UCSD-AML1 (cell line): ENCODE measurements at regions not wholly inside any gene's neighbourhood (a gene's known extent, or its start where the extent isn't known, plus 50 kb on each side); places are given as distances from the start of the nearest gene placed in this dataset.

Experiments used
- DNase-seq: peaks from one replicate; lab custom pipeline; 2025; ENCODE audit not compliant: unreplicated experiment; lab: John Stamatoyannopoulos, UW

DNA sequence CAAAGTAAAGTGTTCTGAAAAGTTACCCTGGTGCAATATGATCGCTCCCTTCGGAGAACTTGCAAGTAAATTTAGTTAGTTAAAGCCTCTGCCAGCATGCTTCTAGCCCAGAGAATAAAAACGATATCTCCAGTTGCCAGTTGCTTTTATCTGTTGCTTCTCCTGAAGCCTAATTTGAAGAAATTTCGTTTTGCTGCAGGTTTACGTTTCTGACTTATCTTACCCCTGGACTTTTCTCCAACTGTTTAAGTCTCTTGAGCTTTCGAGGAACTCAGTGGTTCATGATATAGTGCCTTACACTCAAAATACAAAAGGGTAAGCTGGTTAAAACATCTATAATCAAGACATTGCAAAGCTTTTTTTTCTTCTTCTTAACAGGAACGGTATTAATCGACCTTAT lies 131.1 kb downstream of the FAM161A start:
- no peak for DNase-seq

DNA sequence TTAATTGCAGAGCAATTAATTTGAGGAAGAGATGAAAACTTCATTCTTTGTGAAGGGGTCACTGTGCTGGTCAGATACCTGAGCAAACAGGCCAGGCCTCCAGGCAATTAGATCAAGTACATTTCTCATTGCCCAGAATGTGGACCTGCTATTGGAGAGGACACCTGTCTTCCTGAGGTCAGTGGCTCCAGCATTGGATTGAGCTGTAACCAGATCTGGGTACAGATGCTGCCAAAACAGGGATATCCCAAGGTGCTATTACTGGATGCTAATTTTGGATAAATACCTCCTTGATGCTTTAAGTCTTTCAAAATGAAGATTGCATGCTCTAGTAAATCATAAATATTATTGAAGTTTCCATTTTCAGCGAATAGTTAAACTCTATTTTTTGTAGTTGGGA lies 131.5 kb downstream of the FAM161A start:
- no peak for DNase-seq

DNA sequence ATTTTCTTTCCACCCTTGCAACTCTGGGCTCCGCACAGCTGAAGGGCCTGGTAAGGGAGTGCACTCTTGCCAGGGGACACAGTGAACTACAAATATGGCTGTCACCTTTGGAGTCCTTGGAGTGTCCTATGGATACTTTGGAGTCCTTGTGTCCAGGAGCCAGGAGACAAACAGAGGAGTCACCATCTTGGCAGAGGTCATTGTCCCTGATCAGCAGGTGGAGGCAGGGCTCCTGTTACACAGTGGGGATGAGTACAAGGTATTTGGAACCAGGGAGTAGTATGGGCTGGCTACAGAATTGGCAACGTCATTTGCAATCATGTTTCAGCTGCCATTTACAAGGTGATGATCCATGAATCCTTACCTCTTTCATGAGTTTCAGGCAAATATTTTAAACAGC lies 132.5 kb downstream of the FAM161A start:
- no peak for DNase-seq

DNA sequence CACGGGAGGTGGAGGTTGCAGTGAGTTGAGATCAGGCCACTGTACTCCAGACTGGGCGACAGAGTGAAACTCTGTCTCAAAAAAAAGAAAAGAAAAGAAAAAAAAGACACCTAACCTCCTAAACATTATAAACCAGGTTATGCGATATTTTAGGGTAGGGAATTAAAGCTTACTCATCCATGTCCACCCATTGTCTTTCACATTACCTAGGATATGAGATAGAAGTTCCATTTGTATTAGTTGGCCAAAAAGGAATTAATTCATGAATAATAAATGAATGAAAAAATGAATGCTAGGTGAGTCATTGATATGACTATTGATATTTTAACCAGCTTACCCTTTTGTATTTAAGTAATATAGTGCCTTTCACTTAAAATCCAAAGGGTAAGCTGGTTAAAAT lies 132.9 kb downstream of the FAM161A start:
- no peak for DNase-seq

DNA sequence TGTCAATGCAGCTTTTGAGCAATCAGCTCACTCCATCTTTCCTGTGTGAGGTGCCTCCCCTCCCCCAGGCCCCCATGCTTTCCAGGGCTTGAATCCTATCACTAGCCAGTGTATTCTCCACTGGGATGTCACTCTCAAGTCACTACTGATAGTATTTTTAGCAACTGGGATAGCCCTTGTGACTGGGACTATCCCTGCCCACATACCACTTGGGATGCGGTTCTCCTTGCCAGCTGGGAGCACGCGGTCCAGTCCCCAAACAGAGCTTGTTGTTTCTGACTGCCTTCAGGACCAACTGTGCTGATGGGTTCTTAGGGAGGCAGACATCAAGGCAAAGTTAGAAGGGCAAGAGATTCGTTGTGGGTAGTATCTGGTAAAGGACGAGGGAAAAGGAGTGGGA lies 134.9 kb downstream of the FAM161A start:
- DNase-seq, result no peak

DNA sequence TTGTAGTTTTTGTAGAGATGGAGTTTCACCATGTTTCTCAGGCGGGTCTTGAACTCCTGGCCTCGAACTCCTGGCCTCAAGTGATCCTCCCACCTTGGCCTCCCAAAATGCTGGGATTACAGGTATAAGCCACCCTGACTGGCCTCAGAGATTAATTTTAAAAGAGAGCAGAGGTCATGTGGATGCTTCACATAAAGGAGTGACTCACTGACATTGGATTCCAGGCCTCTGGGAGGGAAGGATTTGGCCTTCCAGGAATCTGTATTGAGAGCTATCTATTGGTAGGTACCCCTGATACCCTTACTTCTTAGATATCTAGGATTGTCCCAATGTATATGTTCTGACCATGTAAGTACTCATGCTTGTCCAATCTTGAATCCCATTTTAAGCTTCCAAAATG lies 138.4 kb downstream of the FAM161A start:
- no peak for DNase-seq

DNA sequence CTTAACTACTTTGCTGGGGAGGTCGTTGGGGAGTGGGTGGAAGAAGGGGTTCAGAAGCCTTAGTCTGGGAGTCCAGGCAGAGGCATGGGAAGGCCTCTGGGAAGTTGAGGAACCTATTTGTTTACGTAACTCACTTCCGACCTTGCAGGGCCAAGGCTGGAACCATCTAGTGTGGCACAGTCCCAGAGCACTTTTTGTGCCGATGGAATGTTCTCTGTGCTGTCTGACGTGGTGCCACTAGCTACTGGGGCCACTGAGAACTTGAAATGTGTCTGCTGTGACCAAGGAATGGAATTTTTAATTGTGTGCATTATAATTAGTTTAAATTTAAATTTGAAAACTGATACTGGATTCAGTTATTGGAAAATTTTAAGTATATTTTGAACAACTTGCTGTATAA lies 139.7 kb downstream of the FAM161A start:
- no peak for DNase-seq

DNA sequence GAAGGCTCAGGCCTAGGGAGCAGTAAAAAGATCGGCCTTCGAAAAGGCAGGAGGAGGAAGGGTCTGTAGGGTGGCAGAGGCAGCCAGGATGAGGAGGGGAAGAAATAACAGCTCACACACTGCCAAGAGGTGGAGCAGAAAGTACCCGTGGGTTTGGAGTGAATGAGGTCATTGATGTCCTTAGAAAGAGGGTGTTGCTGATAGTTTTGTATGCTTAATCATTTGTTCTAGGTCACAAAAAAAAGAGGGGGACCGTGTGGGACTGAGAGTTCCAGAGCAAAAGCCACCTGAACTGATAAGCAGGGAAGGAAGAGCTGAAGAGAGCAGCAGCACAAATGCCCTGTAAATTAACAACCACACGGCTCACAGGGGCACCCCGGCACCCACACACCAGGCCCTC lies 140.4 kb downstream of the FAM161A start:
- no peak for DNase-seq

DNA sequence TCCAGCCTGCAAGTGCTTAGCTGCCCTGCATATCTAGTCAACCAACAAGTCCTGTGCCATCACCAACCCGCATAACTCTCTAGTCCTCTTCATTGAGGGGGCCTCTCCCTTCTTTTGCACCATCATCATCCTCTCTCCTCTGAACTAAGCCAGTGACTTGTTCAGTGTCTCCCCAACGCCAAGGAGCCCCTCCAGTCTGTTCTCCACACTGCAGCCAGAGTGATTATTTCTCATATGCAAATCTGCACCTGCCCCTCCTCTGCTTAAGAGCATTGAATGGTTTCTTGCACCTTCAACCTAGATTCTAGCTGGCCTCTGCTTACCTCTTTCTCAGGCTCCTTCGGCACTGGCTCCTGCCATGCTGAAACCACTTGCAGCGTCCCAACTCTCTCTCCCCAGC lies 141.8 kb downstream of the FAM161A start:
- DNase-seq, result no peak

DNA sequence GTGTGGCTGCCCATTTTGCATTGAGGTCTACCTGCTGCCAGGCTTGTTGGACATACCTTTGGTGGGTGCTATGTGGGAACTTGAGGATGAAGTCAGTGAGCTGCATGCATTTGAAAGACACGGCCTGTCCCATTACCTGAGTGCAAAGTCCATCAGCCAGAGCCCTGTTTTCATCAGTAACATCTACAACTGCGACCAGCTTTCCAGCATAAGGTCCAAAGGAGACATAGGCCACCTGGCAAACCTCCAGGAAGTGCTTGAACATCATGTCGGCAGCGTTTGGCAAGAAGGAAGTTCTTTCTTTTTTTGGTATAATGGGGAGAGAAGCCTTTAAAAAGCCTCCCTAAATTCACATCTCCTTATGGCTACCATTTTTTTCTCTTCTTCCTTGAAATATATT lies 143.1 kb downstream of the FAM161A start:
- DNase-seq, result no peak

DNA sequence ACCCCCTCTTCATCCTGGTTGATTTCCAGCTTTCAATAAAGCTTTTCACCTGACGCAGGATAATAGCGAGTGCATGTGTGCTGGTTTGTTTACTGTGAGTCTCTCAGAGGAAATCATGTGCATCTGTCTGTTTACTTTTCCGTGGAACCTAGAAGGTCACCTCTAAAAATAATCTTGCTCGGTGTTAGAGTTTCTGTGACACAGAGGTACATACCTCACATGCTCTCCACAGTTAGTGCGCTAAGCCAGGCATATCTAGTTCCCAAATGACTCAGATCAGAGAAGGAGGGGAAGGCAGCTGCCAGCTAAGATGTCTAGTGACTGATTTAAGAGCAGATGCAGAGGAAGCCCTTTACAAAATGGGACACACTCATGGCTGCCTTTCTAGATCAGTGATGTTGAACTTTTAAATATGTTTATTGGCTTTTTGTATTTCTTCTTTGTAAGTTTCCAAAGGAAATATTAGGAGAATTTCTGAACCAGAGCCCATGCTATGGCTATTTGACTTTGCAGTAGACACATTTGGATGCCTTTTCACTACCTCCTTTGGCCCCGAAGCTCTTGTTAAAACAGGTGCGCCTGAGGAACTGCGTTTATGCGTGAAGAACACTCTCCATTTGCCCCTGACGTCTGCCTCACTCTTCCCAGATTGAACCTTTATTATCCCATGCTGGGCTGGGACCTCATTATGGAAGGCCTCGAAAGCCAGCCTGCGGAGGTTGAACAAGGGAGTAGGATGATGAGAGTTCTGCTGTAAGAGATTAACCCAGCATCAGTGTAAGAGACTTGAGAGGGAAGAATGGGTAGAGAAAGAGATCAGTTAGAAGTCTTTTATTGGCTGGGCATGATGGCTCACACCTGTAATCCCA lies 145.6 kb downstream of the FAM161A start:
- no peak for DNase-seq

DNA sequence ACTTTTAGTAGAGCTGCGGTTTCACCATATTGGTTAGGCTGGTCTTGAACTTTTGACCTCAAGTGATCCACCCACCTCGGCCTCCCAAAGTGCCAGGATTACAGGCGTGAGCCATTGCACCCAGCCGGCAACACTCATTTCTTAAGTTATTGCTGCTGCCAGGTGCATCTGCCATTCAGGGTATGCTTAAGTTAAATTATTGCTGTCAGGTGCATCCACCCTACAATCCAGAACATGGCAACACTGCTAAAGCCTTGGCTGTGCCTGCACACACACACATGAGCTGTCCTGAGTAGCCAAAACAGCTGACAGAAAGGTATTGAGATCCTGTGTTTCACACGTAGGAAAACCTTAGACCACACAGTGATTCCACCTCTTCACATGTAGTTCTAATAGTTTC lies 148.2 kb downstream of the FAM161A start:
- DNase-seq, result no peak

DNA sequence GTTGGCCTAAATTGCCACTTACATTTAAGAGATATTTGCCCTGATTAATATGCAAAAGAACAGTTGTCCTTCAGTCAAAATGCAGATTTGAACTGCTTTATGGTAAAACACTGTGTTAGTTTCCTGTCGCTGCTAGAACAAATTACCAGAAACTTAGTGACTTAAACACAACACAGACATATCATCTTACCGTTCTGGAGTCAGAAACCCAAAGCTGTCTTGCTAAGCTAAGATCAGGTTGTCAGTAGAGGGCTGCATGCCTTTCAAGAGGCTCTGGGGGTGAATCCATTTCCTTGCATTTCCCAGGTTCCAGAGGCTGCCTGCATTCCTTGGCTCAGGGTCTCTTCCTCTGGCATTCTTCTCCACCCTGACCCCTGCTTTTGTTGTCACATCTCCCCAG lies 149.5 kb downstream of the FAM161A start:
- DNase-seq, result no peak

DNA sequence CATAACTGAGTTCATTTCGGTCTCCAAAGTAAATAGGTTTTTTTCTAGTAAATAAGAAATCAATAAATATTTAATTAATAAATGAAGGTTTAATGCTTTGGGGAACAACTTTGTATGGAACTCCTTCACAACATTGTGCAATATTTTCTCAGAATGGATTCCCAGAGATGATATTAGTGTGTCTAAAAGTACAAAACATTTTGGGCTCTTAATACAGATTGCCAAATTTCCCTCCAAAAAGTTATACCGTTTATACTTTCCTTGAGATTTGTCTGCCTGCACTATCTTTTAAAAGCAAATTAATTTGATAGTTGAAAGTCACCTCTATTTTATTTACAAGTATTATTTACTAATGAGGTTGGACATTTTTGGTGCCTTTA lies 151.8 kb downstream of the FAM161A start:
- DNase-seq, result no peak

DNA sequence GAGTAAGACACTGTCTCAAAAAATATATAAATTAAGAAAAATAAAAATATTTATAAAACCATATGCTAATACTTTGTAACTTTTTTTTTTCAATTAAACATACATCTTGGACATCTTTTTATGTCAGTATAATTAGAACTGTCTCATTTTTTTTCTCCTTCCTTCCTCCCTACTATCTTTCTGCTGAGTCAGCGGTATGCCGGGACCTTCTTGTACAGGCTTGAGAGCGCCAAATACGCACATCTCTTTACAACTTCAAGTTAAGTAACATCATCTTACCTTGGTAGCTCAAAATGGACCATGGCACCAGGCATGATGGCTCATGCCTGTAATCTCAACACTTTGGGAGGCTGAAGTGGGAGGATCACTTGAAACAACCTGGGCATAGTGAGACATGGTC lies 153.4 kb downstream of the FAM161A start:
- DNase-seq, result no peak

DNA sequence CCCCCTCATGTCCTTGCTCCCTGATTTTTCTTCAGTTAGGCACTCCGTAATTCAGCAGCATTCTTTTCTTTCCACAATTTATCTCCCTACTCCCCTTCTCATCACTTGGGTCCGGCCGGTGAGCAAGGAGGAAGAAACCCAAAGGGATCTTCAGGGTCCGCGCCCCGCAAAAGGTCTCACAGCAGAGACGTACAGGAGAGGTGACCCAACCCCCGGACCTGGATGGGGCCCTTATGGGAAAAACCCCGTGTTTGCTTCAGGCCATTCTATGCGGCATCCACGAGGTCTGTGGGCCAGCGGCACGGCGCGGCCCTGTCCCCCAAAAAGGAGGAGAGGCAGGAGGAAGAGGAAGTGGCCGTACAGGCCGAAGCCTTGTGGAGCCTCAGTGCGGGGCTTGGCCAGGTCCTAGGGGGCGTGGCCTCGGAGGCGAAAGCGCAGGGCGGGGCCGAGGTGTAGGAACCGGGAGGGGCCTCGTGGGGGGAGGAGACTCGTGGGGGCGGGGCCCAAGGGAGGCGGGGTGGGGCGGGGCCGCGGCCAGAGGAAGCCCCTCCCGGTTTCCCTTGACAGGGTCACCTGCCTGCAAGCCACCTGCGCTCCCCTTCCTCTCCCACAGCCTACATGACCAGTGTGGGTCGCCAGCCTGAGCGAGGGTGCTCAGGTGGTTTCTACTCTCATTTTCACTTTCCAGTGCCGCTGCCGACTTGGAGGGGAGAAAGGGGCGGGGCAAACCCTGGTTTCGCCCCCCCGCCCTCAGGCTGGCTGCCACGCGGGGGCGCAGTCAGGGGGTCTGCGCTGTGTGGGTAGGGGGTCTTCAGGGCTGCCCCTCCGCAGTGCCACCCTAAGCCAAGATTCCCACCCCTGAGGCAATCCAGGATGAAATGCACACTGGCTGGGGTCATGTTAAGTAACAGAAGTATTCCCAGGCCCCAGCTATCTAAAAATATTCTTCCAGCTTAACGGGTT lies 156.4 kb upstream of the XPO1 start:
- DNase-seq, result peak; percentile 91

DNA sequence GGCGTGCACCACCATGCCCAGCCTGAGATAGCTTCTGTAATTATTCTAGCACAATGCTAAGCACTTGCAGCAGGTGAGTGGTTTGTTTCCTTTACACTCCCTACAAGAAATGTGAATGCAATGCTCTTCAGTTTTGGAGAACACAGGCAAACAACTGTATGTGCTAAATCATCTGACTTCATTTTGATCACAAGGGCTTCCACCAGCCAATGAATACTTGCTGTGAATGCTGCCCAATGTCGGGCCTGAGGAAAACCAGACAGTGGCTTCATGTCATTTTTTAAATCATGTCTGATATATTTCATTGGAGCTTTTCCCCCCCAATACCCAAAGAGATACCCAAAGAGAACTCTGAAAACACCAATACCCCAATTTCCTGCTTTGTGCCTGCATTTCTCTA lies 155.6 kb upstream of the XPO1 start:
- DNase-seq, result no peak

DNA sequence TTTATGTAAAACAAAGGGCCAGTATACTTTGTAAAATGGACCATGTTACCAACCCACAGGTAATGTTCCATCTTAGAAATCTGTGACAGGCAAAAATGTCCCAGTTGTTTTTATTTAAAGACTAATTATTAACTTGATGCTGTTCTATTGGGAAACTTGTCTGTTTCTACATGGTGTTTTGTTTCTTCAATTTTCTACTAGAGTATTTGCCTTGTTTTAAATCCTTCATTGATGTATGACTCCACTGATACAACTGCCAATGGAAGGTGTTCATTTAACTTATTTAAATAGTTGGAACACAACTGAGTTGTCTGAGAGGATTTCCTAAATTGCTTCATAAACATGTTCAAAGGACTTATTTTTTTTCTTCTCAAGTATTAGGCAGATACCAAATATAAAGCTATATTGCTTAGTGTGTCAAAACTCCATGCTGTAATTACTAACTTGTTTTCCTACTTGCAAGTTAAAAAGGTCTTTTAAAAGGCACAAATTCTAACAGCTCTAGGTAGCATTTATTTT lies 152.0 kb upstream of the XPO1 start:
- no peak for DNase-seq

DNA sequence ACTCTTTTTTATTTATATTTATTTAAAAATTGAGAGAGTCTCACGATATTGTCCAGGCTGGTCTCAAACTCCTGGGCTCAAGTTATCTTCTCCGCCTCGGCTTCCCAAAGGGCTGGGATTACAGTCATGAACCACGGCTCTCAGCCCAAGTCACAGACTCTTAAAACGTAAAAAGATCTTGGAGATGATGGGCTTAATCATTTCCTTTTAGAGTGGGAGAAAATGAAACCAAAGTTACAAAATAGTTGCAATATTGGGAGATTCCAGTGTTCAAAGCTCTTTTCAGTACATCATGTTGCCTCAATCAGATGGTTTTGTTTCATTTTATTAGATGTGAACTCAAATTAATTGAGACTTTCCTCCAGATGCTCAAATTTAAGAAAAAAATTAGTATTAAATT lies 151.4 kb upstream of the XPO1 start:
- no peak for DNase-seq

DNA sequence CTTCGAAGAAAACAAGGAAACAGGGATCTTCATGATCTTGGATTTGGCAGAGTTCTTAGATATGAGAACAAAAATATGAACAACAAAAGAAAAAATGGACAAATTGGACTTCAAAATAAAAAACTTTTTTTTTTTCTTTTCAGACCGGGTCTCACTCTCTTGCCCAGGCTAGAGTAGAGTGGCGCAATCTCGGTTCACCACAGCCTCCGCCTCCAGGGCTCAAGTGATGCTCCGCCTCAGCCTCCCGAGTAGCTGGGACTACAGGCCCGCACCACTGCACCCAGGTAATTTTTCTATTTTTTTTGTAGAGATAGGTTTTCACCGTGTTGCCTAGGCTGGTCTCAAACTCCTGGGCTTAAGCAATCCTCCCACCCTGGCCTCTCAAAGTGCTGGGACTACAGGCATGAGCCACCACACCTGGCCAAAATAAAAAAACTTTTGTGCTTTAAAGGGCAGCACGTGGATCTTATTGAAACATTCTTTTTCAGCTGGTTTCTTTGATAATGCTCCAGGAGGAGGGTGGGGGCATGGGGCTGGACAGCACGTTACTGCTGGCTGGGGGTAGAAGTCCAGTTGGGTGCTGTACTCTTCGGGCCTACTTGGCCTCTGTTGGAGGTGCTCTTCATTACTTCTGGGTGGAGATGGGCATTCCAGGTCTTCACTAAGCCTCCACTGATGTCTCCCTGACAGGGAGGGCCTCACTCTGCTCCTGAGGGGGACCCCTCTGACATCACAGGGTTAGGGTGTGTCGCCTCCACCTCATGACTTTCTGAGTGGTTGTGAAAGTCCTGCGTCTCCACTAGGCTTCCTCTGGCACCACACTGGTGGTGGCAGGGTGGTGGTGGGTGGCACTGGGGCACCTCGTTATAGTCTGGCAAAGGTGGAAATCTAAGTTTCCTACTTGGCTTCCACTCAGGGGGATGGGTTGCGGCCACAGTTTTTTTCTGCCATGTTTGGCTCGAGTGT lies 150.5 kb upstream of the XPO1 start:
- no peak for DNase-seq

DNA sequence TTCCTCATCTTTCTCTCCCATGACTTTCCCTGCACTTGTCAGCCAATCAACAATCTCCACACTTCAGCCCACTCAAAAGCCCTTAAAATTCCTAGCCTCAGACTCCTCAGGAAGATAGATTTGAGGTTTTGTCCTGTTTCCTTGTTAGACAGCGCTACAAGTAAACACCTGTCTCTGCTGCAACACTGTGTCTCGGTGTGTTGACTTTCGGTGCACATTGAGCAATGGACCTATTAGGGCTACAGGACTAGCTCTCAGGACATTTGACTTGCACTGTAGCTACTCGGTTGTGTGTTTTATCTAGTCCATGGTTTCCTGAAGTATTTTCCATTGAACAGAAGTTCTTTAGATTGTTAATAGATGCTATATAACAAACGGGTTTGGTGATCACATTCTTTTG lies 140.9 kb upstream of the XPO1 start:
- DNase-seq, result no peak
